ENCODE measurements at regions not wholly inside any gene's neighbourhood (a gene's known extent, or its start where the extent isn't known, plus 50 kb on each side); places are given as distances from the start of the nearest gene placed in this dataset.
A peak's percentile ranks its signal among the peaks of the same experiment; 100 is the strongest.

DNA sequence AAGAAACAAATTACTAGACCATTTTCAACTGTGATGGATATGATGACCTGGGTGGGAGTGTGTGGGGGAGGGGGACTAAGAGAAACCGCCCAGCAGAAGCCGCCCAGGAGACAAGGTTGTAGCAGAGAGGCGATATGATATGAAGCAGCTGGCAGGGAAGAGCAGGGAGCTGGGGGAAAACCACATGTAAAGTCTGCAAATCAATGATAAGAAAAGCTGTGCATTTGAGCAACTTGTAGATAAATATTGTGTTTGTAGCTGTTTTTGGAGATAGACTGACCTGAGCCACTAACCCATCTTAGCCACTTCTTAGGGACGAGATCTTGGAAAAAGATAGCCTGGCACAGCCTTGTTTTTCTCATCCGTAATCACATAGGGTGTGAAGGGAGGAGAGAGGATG is 252.6 kb downstream of the SEC23IP start (continued):
- no peak for TF ChIP-seq PHTF2 (CRISPR knock-in tag; IDR thresholded peaks at IDR 0.05)
- TF ChIP-seq XRCC4 (IDR thresholded peaks at IDR 0.05; ENCODE audit: extremely low read depth, insufficient read depth, insufficient read length), result no peak
- TF ChIP-seq MCM5 (IDR thresholded peaks at IDR 0.05; ENCODE audit: low read depth), result no peak
- no peak for TF ChIP-seq NRF1 (conservative IDR thresholded peaks at IDR 0.05 in 1 of 2, IDR thresholded peaks at IDR 0.05 in 1 of 2)
- TF ChIP-seq, protein P1, sequence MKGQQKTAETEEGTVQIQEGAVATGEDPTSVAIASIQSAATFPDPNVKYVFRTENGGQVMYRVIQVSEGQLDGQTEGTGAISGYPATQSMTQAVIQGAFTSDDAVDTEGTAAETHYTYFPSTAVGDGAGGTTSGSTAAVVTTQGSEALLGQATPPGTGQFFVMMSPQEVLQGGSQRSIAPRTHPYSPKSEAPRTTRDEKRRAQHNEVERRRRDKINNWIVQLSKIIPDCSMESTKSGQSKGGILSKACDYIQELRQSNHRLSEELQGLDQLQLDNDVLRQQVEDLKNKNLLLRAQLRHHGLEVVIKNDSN (CRISPR knock-in tag; IDR thresholded peaks at IDR 0.05), result no peak
- no peak for TF ChIP-seq ZC3H8 (IDR thresholded peaks at IDR 0.05)
- TF ChIP-seq ZSCAN32 (CRISPR knock-in tag; IDR thresholded peaks at IDR 0.05), result no peak
- TF ChIP-seq TBP (optimal IDR thresholded peaks at IDR 0.05; ENCODE audit: low read depth, low read length), result no peak
- TF ChIP-seq ZNF75A (CRISPR knock-in tag; IDR thresholded peaks at IDR 0.05), result no peak
- TF ChIP-seq, protein P2, sequence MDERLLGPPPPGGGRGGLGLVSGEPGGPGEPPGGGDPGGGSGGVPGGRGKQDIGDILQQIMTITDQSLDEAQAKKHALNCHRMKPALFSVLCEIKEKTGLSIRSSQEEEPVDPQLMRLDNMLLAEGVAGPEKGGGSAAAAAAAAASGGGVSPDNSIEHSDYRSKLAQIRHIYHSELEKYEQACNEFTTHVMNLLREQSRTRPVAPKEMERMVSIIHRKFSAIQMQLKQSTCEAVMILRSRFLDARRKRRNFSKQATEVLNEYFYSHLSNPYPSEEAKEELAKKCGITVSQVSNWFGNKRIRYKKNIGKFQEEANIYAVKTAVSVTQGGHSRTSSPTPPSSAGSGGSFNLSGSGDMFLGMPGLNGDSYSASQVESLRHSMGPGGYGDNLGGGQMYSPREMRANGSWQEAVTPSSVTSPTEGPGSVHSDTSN (CRISPR knock-in tag; IDR thresholded peaks at IDR 0.05; ENCODE audit: low read depth), result no peak
- TF ChIP-seq, protein P2 (tag; conservative IDR thresholded peaks at IDR 0.05; ENCODE audit: low read depth), result no peak
- peak; percentile 96 for TF ChIP-seq CCNT2 (IDR thresholded peaks at IDR 0.05; ENCODE audit: borderline replicate concordance, extremely low read depth, insufficient read length, low read depth, low read length)
- TF ChIP-seq, protein P3, sequence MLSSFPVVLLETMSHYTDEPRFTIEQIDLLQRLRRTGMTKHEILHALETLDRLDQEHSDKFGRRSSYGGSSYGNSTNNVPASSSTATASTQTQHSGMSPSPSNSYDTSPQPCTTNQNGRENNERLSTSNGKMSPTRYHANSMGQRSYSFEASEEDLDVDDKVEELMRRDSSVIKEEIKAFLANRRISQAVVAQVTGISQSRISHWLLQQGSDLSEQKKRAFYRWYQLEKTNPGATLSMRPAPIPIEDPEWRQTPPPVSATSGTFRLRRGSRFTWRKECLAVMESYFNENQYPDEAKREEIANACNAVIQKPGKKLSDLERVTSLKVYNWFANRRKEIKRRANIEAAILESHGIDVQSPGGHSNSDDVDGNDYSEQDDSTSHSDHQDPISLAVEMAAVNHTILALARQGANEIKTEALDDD (IDR thresholded peaks at IDR 0.05), result 0 out of 2 replicates have a peak, but pooled peaks have one; percentile 36
- TF ChIP-seq, protein P4, sequence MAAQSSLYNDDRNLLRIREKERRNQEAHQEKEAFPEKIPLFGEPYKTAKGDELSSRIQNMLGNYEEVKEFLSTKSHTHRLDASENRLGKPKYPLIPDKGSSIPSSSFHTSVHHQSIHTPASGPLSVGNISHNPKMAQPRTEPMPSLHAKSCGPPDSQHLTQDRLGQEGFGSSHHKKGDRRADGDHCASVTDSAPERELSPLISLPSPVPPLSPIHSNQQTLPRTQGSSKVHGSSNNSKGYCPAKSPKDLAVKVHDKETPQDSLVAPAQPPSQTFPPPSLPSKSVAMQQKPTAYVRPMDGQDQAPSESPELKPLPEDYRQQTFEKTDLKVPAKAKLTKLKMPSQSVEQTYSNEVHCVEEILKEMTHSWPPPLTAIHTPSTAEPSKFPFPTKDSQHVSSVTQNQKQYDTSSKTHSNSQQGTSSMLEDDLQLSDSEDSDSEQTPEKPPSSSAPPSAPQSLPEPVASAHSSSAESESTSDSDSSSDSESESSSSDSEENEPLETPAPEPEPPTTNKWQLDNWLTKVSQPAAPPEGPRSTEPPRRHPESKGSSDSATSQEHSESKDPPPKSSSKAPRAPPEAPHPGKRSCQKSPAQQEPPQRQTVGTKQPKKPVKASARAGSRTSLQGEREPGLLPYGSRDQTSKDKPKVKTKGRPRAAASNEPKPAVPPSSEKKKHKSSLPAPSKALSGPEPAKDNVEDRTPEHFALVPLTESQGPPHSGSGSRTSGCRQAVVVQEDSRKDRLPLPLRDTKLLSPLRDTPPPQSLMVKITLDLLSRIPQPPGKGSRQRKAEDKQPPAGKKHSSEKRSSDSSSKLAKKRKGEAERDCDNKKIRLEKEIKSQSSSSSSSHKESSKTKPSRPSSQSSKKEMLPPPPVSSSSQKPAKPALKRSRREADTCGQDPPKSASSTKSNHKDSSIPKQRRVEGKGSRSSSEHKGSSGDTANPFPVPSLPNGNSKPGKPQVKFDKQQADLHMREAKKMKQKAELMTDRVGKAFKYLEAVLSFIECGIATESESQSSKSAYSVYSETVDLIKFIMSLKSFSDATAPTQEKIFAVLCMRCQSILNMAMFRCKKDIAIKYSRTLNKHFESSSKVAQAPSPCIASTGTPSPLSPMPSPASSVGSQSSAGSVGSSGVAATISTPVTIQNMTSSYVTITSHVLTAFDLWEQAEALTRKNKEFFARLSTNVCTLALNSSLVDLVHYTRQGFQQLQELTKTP (IDR thresholded peaks at IDR 0.05; ENCODE audit: low read depth in 1 of 2, partially characterized antibody in 2 of 2), result peak in 1 of 2 experiments; percentile 61
- TF ChIP-seq CBX2 (IDR thresholded peaks at IDR 0.05; ENCODE audit: insufficient read depth, low read length, poor library complexity, severe bottlenecking), result no peak
- TF ChIP-seq SIRT6 (IDR thresholded peaks at IDR 0.05; ENCODE audit: low read depth, low read length), result no peak
- TF ChIP-seq ZSCAN29 (IDR thresholded peaks at IDR 0.05), result no peak
- TF ChIP-seq, protein P5, sequence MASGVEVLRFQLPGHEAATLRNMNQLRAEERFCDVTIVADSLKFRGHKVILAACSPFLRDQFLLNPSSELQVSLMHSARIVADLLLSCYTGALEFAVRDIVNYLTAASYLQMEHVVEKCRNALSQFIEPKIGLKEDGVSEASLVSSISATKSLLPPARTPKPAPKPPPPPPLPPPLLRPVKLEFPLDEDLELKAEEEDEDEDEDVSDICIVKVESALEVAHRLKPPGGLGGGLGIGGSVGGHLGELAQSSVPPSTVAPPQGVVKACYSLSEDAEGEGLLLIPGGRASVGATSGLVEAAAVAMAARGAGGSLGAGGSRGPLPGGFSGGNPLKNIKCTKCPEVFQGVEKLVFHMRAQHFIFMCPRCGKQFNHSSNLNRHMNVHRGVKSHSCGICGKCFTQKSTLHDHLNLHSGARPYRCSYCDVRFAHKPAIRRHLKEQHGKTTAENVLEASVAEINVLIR (CRISPR knock-in tag; IDR thresholded peaks at IDR 0.05), result no peak; the same call in 1 of the 2 replicates
- TF ChIP-seq SNRNP70 (optimal IDR thresholded peaks at IDR 0.05; ENCODE audit: low read depth, low read length), result no peak
- no peak for TF ChIP-seq KLF1 (tag; IDR thresholded peaks at IDR 0.05)
- TF ChIP-seq DDX20 (tag; IDR thresholded peaks at IDR 0.05; ENCODE audit: low read depth), result no peak
